ENCODE measurements at regions not wholly inside any gene's neighbourhood (a gene's known extent, or its start where the extent isn't known, plus 50 kb on each side); places are given as distances from the start of the nearest gene placed in this dataset.

DNA sequence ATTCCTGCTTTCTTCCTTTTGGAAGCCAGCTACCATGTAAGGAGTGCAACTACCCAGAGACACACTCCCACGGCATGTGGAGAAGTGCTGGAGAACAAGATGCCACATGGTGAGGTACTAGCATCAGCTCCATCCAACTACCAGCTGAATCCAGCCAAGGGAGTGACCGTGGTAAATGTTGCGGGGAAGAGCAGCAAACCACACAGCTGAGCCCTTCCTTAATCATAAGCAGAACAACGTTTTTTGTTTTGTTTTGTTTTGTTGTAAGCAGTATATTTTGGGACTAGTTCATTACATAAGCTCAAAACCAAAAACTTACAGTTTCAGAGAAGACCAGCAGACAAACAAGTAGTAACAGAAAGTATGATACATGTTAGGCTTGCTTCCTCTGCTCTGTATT, 212.6 kb upstream of the ATP10A start:
- TF ChIP-seq, protein P1, sequence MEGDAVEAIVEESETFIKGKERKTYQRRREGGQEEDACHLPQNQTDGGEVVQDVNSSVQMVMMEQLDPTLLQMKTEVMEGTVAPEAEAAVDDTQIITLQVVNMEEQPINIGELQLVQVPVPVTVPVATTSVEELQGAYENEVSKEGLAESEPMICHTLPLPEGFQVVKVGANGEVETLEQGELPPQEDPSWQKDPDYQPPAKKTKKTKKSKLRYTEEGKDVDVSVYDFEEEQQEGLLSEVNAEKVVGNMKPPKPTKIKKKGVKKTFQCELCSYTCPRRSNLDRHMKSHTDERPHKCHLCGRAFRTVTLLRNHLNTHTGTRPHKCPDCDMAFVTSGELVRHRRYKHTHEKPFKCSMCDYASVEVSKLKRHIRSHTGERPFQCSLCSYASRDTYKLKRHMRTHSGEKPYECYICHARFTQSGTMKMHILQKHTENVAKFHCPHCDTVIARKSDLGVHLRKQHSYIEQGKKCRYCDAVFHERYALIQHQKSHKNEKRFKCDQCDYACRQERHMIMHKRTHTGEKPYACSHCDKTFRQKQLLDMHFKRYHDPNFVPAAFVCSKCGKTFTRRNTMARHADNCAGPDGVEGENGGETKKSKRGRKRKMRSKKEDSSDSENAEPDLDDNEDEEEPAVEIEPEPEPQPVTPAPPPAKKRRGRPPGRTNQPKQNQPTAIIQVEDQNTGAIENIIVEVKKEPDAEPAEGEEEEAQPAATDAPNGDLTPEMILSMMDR (IDR thresholded peaks at IDR 0.05) = no peak
- TF ChIP-seq POLR2A (IDR thresholded peaks at IDR 0.05) = no peak
- no peak for TF ChIP-seq EP300 (IDR thresholded peaks at IDR 0.05)
